Occipital lobe (tissue), 1 donor: ENCODE measurements at regions not wholly inside any gene's neighbourhood (a gene's known extent, or its start where the extent isn't known, plus 50 kb on each side); places are given as distances from the start of the nearest gene placed in this dataset.
"Not testable (repeated sequence)": the region's sequence is repeated elsewhere in the genome, so short reads cannot be mapped to it uniquely, and the experiment has no call there.

Experiments
- DNase-seq: peaks from one replicate; lab custom pipeline; 2025; lab: John Stamatoyannopoulos, UW

DNA sequence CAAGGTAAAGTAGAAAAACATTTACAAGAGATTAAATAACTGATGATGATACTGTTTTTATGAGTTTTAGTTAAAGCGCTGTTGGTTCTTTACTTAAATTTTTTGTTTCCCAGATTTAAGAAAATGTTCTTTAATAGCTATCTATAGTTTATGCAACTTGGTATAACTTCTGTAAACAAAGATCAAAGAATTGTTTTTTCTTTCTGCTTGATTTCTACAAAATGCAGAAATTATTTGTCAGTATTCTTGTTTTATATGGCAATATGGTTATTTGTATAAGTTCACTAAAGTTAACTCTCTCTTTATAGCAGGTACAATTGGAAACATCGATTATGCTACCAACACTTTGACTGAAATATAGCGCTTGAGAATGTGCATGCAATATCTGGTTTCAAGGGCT is 2465.1 kb upstream of the PCDH20 start:
- no peak for DNase-seq

DNA sequence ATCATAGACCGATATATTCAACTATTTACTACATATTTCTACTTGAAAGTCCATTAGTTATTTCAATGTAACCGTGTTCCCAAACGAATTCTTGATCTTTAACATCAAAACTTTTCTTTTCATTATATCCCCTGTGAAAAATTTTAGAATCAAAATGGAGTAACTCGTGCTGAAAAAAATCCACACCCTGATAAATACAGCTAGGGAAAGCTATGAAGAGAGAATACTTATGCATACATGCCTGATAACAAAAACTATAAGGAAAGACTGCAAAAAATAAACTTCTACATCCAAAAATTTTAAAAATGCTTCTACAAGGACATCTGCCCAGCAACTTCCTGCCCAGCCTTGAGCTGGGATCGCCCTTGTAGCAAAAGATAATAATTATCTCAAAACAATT is 2458.3 kb upstream of the PCDH20 start:
- no peak for DNase-seq

DNA sequence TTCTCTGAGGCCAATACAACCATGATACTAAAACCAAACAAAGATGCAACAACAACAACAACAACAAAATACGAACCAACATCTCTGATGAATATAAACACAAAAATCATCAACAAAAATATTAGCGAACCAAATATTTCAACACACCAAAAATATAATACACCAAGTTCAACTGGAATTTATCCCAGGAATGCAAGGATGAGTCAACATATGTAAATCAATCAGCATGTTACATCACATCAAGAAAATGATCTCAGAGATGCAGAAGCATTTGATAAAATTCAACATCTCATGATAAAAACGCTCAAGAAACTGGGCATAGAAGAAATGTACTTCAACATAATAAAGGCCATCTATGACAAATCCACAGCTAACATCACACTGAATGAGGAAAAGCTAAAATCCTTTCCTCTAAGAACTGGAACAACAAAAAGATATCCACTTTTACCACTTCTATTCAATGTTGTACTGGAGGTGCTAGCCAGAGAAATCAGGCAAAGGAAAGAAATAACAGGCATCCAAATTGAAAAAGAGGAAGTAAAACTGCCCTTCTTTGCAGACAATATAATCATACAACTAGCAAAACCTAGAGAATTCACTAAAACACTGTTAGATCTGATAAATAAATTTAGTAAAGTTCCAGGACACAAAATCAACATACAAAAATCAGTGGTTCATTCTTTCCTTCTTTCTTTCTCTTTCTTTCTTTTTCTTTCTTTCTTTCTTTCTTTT is 2448.7 kb upstream of the PCDH20 start:
- DNase-seq, result no peak

DNA sequence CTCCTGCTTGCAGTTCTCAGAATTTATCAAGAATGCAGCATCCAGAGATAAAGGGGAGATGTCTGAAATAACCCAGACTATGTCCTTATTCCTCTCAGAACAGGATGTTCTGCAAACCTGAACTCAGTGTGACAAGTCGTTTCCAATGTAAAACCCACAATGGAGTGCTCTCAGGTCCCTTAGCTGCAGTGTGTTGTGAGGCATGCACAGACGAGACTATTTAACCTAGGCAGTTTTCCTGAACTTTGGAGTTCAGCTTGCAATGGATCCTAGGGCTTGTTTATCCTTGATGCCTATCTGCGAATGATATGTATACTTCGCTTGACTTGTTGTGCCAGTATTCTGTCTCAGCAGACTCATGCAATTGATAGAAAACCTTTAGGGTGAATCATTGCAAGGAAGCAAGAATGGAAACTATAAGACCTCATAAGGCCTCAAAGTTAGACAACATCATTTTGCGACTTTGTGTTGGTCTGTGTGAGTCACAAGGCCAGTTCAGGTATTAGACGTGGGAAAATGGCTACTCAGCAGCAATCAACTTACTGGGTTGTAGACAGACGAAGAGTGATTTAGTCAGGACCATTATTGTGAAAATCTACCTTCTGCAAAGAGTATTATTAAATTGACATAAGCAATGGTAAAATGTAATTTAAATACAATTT is 2439.9 kb upstream of the PCDH20 start:
- DNase-seq, result no peak

DNA sequence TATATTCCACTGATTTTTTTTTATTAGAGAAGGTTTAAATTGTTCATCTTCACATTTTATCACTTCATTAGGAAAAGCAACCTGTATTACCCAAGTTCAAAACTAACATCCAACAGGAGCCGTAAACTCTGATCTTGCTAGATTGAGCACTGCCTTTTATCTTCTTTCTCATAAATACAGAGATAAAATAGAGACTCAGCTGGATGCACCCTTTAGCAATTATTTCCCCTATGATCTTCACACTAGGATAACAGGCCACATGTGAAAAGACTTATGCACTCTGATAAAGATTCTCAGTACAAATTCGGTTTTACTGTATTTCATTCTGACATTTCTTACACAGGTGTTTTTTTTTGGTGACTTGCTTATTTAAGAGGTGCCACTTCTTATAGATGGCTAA is 2438.2 kb upstream of the PCDH20 start:
- no peak for DNase-seq

DNA sequence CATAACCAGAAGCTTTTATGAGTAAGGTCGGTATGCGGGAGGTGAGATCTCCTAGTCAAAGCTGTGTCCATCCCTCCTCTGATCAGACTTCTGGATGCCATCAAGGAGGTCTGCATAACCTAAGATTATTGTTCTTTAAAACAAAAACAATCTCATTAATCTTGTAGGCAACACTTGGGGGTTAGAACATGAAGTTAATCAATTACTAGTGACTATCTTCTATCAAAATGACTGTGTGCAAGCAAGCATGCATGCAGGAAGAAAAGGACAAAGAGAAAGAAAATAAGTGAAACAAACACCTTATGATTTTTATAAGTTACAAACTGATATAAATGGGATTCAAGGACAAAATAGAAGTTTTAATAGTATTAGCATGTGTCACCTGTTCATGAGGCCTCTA is 2435.9 kb upstream of the PCDH20 start:
- no peak for DNase-seq

DNA sequence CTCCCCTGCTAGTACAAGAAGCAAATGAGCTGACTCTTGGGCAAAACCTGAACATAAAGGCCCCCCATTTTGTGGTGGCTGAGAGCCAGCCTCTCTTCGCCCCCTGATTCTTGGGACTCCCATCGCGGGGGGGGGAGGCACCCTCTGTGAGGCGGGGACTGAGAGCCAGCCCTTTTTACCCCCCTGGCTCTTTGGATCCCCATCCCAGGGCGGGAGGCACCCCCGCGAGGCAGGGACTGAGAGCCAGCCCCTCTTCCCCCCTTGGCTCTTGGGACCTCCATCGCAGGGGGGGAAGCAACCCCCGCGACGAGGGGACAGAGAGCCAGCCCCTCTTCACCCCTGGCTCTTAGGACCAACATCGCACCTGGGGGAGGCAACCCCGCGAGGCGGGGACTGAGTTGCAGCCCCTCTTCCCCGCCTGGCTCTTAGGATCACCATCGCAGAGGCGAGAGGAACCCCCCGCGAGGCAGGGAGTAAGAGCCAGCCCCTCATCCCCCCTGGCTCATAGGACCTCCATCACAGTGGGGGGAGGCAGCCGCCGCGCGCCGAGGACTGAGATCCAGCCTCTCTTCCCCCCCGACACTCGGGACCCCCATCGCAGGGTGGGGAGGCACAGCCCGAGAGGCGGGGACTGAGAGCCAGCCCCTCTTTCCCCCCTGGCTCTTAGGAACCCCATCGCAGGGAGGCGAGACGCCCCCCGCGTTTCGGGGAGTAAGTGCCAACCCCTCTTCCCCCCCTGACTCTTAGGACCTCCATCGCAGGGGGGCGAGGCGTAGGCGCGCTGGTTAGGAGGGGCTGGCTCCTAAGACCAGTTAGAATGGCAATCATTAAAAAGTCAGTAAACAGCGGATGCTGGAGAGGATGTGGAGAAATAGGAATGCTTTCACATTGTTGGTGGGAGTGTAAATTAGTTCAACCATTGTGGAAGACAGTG is 2428.4 kb upstream of the PCDH20 start:
- no peak for DNase-seq

DNA sequence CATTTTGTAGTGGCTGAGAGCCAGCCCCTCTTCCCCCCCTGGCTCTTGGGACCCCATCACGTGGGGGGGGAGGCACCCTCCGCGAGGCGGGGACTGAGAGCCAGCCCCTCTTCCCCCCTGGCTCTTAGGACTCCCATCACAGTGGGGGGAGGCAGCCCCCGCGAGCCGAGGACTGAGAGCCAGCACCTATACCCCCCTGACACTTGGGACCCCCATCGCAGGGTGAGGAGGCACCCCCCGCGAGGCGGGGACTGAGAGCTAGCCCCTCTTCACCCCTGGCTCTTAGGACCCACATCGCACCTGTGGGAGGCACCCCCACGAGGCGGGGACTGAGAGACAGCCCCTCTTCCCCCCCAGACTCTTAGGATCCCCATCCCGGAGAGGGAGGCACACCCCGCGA is 2426.5 kb upstream of the PCDH20 start:
- no peak for DNase-seq

DNA sequence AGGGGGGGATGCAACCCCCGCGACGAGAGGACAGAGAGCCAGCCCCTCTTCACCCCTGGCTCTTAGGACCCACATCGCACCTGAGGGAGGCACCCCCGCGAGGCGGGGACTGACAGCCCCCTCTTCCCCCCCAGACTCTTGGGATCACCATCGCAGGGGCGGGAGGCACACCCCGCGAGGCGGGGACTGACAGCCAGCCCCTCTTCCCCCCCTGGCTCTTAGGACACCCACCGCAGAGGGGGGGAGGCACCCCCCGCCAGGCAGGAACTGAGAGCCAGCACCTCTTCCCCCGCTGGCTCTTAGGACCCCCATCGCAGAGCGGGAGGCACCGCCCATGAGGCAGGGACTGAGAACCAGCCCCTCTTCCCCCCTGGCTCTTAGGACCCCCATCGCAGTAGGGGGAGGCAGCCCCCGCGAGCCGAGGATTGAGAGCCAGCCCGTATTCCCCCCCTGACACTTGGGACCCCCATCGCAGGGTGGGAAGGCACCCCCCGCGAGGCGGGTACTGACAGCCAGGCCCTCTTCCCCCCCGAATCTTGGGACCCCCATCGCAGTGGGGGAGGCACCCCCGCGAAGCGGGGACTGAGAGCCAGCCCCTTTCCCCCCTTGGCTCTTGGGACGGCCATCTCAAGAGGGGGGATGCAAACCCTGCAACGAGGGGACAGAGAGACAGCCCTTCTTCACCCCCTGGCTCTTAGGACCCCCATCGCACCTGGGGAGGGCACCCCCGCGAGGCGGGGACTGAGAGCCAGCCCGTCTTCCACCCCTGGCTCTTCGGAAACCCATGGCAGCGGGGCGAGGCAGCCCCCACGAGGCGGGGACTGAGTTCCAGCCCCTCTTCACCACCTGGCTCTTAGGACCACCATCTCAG is 2425.1 kb upstream of the PCDH20 start:
- DNase-seq, result no peak

DNA sequence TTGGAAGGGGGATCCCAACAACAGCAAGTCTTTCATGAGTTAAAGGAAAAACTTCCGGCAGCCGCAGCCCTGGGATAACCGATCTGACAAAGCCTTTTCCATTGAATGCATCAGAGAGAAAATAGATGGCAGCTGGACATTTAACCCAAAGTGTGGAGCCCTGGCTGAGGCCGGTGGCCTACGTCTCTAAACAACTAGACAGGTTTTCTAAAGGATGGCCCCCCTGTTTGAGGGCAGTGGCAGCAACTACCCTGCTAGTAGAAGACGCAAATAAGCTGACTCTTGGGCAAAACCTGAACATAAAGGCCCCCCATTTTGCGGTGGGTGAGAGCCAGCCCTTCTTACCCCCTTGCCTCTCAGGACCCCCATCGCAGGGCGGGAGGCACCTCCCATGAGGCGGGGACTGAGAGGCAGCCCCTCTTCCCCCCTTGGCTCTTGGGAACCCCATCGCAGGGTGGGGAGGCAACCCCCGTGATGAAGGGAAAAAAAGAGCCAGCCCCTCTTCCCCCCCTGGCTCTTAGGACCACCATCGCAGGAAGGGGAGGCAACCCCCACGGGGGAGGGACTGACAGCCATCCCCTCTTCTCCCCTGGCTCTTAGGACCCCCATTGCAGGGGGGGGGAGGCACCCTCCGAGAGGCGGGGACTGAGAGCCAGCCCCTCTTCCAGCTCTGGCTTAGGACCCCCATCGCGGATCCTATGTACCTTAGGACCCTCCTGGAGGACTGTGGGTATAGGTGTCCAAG is 2422.9 kb upstream of the PCDH20 start:
- DNase-seq, result no peak

DNA sequence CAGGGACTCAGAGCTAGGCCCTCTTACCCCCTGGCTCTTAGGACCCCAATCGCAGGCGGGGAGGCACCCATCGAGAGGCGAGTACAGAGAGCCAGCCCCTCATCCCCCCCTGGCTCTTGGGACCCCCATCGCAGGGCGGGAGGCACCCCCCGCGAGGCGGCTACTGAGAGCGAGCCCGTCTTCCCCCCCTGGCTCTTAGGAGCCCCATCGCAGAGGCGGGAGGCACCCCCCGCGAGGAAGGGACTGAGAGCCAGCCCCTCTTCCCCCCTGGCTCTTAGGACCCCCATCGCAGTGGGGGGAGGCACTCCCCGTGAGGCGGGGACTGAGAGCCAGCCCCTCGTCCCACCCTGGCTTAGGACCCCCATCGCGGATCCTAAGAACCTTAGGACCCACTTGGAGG is 2422.1 kb upstream of the PCDH20 start:
- DNase-seq, result not testable (repeated sequence)

DNA sequence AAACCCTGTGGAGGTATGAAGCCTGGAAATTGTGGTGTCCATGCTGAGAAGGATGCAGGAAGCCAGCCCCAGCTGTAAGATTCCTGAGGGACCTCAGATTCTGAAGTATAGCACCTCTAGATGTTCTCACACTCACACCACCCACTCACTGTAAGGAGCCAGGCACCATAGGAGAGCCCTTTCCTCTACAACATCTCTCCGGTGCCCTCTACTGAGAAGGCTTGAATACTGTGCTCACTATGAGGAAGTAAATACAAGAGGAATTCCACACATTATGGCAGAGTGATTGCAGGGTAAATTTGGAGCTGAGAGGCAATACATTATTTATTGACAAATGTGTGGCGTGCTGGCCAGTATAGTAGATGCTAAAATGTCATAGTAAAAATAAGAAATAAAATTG is 2414.0 kb upstream of the PCDH20 start:
- DNase-seq, result not testable (repeated sequence)

DNA sequence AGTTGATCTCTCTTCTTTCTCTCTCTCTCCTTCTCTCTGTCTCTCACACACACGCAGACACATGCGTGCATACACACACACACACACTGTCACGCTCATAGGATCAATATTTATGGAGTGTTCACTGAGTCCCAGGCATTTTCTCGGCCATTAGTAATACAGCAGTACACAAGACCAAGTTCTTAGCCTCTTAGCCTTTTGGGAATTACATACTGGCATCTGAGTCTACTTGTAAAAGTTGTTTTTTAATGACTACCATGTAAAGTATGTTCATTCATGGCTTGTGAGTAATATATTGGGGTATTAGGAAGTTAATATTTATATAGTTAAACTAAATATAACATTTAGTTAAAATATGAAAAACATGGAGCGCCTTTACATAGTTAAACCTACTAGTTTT is 2406.1 kb upstream of the PCDH20 start:
- not testable (repeated sequence) for DNase-seq

DNA sequence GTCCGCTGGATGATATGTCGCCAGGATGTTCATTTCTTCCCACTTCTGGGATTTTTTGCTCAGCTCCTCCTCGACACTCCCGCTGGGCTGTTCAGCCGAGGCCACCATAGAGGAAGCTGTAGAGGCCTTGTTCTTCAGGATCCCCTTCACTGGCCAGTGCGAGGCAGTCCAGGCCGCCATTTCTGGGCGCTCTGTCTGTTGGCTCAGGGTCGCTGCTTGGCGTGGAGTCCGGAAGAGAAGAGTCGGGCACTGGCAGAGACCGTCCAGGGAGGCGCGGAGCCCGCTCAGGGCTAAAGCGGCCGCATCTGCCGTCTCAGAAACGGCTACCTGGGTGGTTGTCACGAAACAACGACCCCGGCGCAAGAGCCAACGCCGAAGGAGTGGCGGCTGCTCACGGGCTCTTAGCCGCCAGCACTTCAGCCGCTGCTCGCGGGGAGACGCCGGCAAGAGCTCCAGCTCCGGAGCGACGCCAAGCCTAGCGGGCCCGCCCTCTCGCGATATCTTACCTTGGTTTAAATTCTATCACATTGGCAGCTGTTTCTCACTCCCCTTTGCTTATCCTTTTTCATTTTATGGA is 2395.9 kb upstream of the PCDH20 start:
- DNase-seq, result not testable (repeated sequence)

DNA sequence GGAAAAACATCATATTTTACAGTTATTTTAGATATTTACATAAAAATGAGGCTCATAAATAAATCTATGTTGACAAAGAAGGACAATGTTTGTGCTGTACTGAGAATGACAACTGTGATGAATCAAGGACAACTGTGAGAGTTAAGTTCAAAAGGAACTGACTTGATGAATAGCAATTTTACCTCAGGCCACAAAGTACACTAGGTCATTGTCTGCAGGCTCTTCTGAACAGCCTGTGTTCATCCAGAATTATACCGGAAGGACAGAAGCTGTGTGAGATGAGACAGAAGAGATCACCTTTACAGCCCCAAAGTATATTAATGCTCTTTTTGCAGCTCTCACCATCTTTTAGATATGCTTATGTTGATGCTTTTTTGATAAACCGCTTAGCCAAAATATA is 2375.5 kb upstream of the PCDH20 start:
- DNase-seq, result not testable (repeated sequence)

DNA sequence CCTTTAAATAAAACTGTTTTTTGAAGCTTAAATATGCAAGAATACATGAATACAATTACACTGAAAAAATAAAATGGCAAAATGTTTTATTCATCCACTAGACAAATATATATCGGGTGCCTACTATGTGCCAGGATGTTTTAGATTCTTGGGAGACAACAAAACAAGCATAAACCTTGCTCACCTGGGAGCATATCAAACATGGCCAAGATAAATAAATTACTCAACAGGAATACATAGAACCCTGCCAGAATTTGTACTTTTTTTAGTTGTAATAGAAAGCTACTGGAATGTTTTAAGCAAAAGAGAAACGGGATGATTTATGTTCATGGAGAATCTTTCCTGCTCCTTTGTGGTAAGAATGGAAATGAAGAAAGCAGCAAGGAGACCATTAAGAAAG is 2358.5 kb upstream of the PCDH20 start:
- DNase-seq, result no peak

DNA sequence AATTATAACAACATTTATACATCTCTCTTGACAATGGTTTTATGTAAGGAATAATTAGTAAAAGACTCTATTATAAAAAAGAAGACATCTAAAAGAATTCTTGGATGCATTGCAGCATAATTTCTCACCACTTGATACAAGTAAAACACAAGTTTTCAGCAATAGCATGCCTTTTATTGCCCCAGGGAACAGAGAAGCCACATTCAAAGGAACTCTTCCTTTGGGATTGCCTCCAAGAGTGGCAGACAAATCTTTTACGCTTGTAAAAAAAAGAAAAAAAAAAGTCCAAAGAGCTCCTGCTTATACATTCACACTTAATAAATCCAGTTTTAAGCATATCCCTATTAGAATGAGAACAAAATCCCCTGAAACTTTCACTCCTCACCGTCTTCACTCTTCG is 2357.8 kb upstream of the PCDH20 start:
- DNase-seq, result no peak

DNA sequence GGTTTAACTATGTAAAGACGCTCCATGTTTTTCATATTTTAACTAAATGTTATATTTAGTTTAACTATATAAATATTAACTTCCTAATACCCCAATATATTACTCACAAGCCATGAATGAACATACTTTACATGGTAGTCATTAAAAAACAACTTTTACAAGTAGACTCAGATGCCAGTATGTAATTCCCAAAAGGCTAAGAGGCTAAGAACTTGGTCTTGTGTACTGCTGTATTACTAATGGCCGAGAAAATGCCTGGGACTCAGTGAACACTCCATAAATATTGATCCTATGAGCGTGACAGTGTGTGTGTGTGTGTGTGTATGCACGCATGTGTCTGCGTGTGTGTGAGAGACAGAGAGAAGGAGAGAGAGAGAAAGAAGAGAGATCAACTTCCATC is 2342.0 kb upstream of the PCDH20 start:
- not testable (repeated sequence) for DNase-seq

DNA sequence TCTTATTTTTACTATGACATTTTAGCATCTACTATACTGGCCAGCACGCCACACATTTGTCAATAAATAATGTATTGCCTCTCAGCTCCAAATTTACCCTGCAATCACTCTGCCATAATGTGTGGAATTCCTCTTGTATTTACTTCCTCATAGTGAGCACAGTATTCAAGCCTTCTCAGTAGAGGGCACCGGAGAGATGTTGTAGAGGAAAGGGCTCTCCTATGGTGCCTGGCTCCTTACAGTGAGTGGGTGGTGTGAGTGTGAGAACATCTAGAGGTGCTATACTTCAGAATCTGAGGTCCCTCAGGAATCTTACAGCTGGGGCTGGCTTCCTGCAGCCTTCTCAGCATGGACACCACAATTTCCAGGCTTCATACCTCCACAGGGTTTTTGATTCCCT is 2334.2 kb upstream of the PCDH20 start:
- DNase-seq, result not testable (repeated sequence)

DNA sequence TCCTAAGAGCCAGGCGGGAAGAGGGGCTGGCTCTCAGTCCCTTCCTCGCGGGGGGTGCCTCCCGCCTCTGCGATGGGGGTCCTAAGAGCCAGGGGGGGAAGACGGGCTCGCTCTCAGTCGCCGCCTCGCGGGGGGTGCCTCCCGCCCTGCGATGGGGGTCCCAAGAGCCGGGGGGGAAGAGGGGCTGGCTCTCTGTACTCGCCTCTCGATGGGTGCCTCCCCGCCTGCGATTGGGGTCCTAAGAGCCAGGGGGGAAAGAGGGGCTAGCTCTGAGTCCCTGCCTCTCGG is 2326.1 kb upstream of the PCDH20 start:
- DNase-seq, result not testable (repeated sequence)
